CD4-positive, alpha-beta T cell (primary cell): ENCODE measurements at regions not wholly inside any gene's neighbourhood (a gene's known extent, or its start where the extent isn't known, plus 50 kb on each side); places are given as distances from the start of the nearest gene placed in this dataset.

Source experiments
- ATAC-seq: fragments of 200-7000 bp; cut with Tn5 transposase; one replicate; pipeline ENCODE4 v1.10.0; 2022; ENCODE audit warnings: mild to moderate bottlenecking; ENCODE audit not compliant: poor library complexity
- CTCF ChIA-PET: fragments of 350-600 bp; sonication (Branson Sonifier 250); formaldehyde crosslinking; loops from one replicate; lab custom pipeline; 2021; ENCODE audit warnings: antibody characterized with exemption, inconsistent platforms; lab: Charles Lee
- POLR2A ChIA-PET: fragments of 350-600 bp; sonication (Branson Sonifier 250); formaldehyde crosslinking; loops from one replicate; lab custom pipeline; 2021; ENCODE audit warnings: antibody characterized with exemption, inconsistent platforms; lab: Charles Lee
- DNase-seq, 14 experiments: peaks; one replicate each; pipeline ENCODE4 v3.0.0-alpha.2; 2013 to 2020; ENCODE audit warnings: mixed read lengths in 2 of 14
- H3K27ac ChIP-seq, 2 donors: one replicate each; pipeline versions ENCODE4 v1.5.1 to v1.7.0; 2013; ENCODE audit warnings: low read length in 2 of 2, low read depth in 1 of 2, mild to moderate bottlenecking in 1 of 2
- H3K27me3 ChIP-seq, 2 experiments: 1 replicate in 1 of 2; 2 replicates in 1 of 2; pipeline versions ENCODE4 v1.6.1 to v1.7.0; 2013; ENCODE audit warnings: low read length in 2 of 2, control low read depth in 1 of 2, mild to moderate bottlenecking in 1 of 2, moderate library complexity in 1 of 2; ENCODE audit not compliant: insufficient read depth in 2 of 2, control insufficient read depth in 1 of 2
- H3K36me3 ChIP-seq: one replicate; pipeline ENCODE4 v1.6.1; 2013; ENCODE audit warnings: low read length, control low read depth; ENCODE audit not compliant: insufficient read depth
- H3K4me1 ChIP-seq: one replicate; pipeline ENCODE4 v1.6.1; 2013; ENCODE audit warnings: low read length, control low read depth; ENCODE audit not compliant: insufficient read depth
- H3K4me3 ChIP-seq: one replicate; pipeline ENCODE4 v1.5.1; 2013; ENCODE audit warnings: mild to moderate bottlenecking, low read length, moderate library complexity
- H3K9me3 ChIP-seq, 2 experiments: 1 replicate in 1 of 2; 2 replicates in 1 of 2; pipeline versions ENCODE4 v1.6.1 to v1.7.0; 2013; ENCODE audit warnings: low read length in 2 of 2, mild to moderate bottlenecking in 2 of 2, control low read depth in 1 of 2, moderate library complexity in 1 of 2; ENCODE audit not compliant: control insufficient read depth in 1 of 2, insufficient read depth in 1 of 2
- H3K27ac Mint-ChIP-seq: one replicate; pipeline ENCODE4 v1.8.0; 2020; ENCODE audit warnings: mixed read lengths
- H3K27me3 Mint-ChIP-seq: one replicate; pipeline ENCODE4 v1.8.0; 2021; ENCODE audit warnings: mixed read lengths
- H3K36me3 Mint-ChIP-seq: one replicate; pipeline ENCODE4 v1.8.0; 2021; ENCODE audit warnings: low read depth, mixed read lengths
- H3K4me1 Mint-ChIP-seq: one replicate; pipeline ENCODE4 v1.8.0; 2021; ENCODE audit warnings: low read depth, mixed read lengths
- H3K4me3 Mint-ChIP-seq: one replicate; pipeline ENCODE4 v1.8.0; 2020; ENCODE audit warnings: mild to moderate bottlenecking, mixed read lengths
- H3K9me3 Mint-ChIP-seq: one replicate; pipeline ENCODE4 v1.8.0; 2020; ENCODE audit warnings: mixed read lengths
- intact Hi-C, 2 experiments: fragments of 100-400 bp; cut with DNase I in 1 of 2; cut with micrococcal nuclease in 1 of 2; formaldehyde crosslinking; loops; one replicate each; pipeline versions ENCODE4 v1.15.1 to v1.9.0; 2023 to 2025; cut with DNase I, micrococcal nuclease
- TF ChIP-seq, protein P1 (sequence below): fragments of 200-600 bp; IDR thresholded peaks from one replicate; pipeline ENCODE4 v1.8.0; 2022; ENCODE audit warnings: antibody characterized with exemption, mild to moderate bottlenecking

- ATAC-seq (no peak), DNase-seq (peak in 1 of 14 experiments; percentile 24)
- no peak overlapping the region for H3K27ac ChIP-seq
- CTCF ChIA-PET = interaction anchor here (0.7 kb wide), 1 partner anchor 88 kb away, joined by 3 read pairs; no protein-coding TSS in a partner anchor
- peaks cover 2% of the 10 kb centered on the region for H3K4me1 ChIP-seq
- Mint-ChIP-seq H3K4me3 (peak overlapping the region; percentile 2), H3K9me3 (no peaks in the 10 kb centered on the region), H3K27ac (peak overlapping the region; percentile 46), H3K27me3 (no peaks in the 10 kb centered on the region), H3K4me1 (peaks cover 39% of the 10 kb centered on the region), H3K36me3 (no peaks in the 10 kb centered on the region)
- no peaks in the 10 kb centered on the region for H3K36me3 ChIP-seq
- POLR2A ChIA-PET = interaction anchor here (0.6 to 1.4 kb wide), 4 partner anchors 96 to 1320 kb away, joined by 3 to 5 read pairs (median 3); partner anchors contain the start of gene BTG1
- H3K9me3 ChIP-seq = no peaks in the 10 kb centered on the region
- no peak overlapping the region for H3K4me3 ChIP-seq
- no peaks in the 10 kb centered on the region for H3K27me3 ChIP-seq
- TF ChIP-seq, protein P1, sequence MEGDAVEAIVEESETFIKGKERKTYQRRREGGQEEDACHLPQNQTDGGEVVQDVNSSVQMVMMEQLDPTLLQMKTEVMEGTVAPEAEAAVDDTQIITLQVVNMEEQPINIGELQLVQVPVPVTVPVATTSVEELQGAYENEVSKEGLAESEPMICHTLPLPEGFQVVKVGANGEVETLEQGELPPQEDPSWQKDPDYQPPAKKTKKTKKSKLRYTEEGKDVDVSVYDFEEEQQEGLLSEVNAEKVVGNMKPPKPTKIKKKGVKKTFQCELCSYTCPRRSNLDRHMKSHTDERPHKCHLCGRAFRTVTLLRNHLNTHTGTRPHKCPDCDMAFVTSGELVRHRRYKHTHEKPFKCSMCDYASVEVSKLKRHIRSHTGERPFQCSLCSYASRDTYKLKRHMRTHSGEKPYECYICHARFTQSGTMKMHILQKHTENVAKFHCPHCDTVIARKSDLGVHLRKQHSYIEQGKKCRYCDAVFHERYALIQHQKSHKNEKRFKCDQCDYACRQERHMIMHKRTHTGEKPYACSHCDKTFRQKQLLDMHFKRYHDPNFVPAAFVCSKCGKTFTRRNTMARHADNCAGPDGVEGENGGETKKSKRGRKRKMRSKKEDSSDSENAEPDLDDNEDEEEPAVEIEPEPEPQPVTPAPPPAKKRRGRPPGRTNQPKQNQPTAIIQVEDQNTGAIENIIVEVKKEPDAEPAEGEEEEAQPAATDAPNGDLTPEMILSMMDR = no peak
- intact Hi-C loops = loop anchor here in 1 of 2 experiments (5.0 kb wide), 1 partner anchor 313 kb away; no protein-coding TSS in a partner anchor
Observed at GRCh38 chr12:92259291-92259690, 113.6 kb upstream of the BTG1 start.

- TF ChIP-seq, protein P1 = no peak
- H3K27ac Mint-ChIP-seq = no peak overlapping the region
- H3K4me1 Mint-ChIP-seq = peaks cover 39% of the 10 kb centered on the region
- H3K9me3 Mint-ChIP-seq = no peaks in the 10 kb centered on the region
- no peaks in the 10 kb centered on the region for H3K27me3 ChIP-seq
- H3K36me3 Mint-ChIP-seq = no peaks in the 10 kb centered on the region
- H3K4me3 ChIP-seq = no peak overlapping the region
- CTCF ChIA-PET = no interaction called here
- ATAC-seq (no peak), DNase-seq (no peak)
- intact Hi-C loops = loop anchor here in 1 of 2 experiments (5.0 kb wide), 1 partner anchor 315 kb away; no protein-coding TSS in a partner anchor
- H3K27me3 Mint-ChIP-seq = no peaks in the 10 kb centered on the region
- H3K36me3 ChIP-seq = no peaks in the 10 kb centered on the region
- H3K9me3 ChIP-seq = no peaks in the 10 kb centered on the region
- POLR2A ChIA-PET = interaction anchor here (1.3 to 2.3 kb wide), 2 partner anchors 14 to 112 kb away, joined by 4 to 10 read pairs; partner anchors contain the start of gene BTG1
- no peak overlapping the region for H3K4me3 Mint-ChIP-seq
- H3K27ac ChIP-seq = no peak overlapping the region
- H3K4me1 ChIP-seq = peaks cover 2% of the 10 kb centered on the region
Observed at GRCh38 chr12:92257261-92257660, 111.6 kb upstream of the BTG1 start.

GRCh38 chr12:92255741-92256140 lies 110.1 kb upstream of the BTG1 start:
- no peak for DNase-seq
- Histone ChIP-seq H3K4me1 (peaks cover 2% of the 10 kb centered on the region), H3K27ac (no peak overlapping the region), H3K9me3 (peaks cover 0 to under 1% of the 10 kb centered on the region in 2 experiments), H3K27me3 (no peaks in the 10 kb centered on the region), H3K4me3 (no peak overlapping the region), H3K36me3 (no peaks in the 10 kb centered on the region)
- Mint-ChIP-seq H3K27me3 (no peaks in the 10 kb centered on the region), H3K4me3 (no peak overlapping the region), H3K36me3 (no peaks in the 10 kb centered on the region), H3K27ac (no peak overlapping the region), H3K9me3 (no peaks in the 10 kb centered on the region), H3K4me1 (peaks cover 46% of the 10 kb centered on the region)
- CTCF ChIA-PET = interaction anchor here (0.6 kb wide), 1 partner anchor 10 kb away, joined by 3 read pairs; no protein-coding TSS in a partner anchor
- intact Hi-C loops = loop anchor here in 1 of 2 experiments (5.0 kb wide), 1 partner anchor 317 kb away; no protein-coding TSS in a partner anchor
- ATAC-seq = no peak
- TF ChIP-seq, protein P1 = no peak
- POLR2A ChIA-PET = interaction anchor here (0.7 to 2.3 kb wide), 2 partner anchors 9 to 12 kb away, joined by 3 to 10 read pairs; no protein-coding TSS in a partner anchor
